K562 (cell line): ENCODE measurements at regions not wholly inside any gene's neighbourhood (a gene's known extent, or its start where the extent isn't known, plus 50 kb on each side); places are given as distances from the start of the nearest gene placed in this dataset.

Source experiments
- ATAC-seq: fragments of 200-7000 bp; cut with Tn5 transposase; 3 replicates; pipeline ENCODE4 v1.9.1; 2020; ENCODE audit warnings: moderate library complexity
- BruUV-seq: library from RNA; stranded (reverse); fragments of 400-500 nt; replicated peaks from 2 replicates; lab custom pipeline; 2021; lab: Mats Ljungman, UMichigan
- CTCF ChIA-PET: fragments of 300-600 bp; formaldehyde crosslinking; extraction: SDS; loops from one replicate; lab custom pipeline; 2021; ENCODE audit warnings: low intra/inter-chr PET ratio; lab: Yijun Ruan, JAX
- POLR2A ChIA-PET: fragments of 300-600, 350-650 bp; sonication (Branson Sonifier 250); formaldehyde crosslinking; extraction: SDS; loops from one replicate; lab custom pipeline; 2021; ENCODE audit warnings: antibody characterized with exemption, inconsistent platforms; lab: Yijun Ruan, JAX
- DNase-seq, 4 experiments: peaks; one replicate each; pipeline versions ENCODE4 v3.0.0 to v3.0.0-alpha.2; 2011 to 2018; ENCODE audit warnings: low spot score in 3 of 4, mixed read lengths in 3 of 4; ENCODE audit errors: extremely low read depth in 1 of 4
- FAIRE-seq: peaks from 2 replicates; lab custom pipeline; 2011; peaks lifted over from hg19 to GRCh38; lab: Jason Lieb, UNC
- H2AFZ ChIP-seq: 2 replicates; pipeline ENCODE4 v1.6.0; 2011; ENCODE audit warnings: low read depth, low read length, control low read depth, inconsistent platforms
- H3K27ac ChIP-seq: fragments of 200-600 bp; 3 replicates; pipeline ENCODE4 v1.8.0; 2011; ENCODE audit warnings: low read depth, mild to moderate bottlenecking, control low read depth, inconsistent platforms, low read length, moderate library complexity, mixed read lengths; ENCODE audit errors: extremely low read depth
- H3K27me3 ChIP-seq, 2 experiments: fragments of 300-600 bp in 1 of 2; 2 replicates in 1 of 2; 3 replicates in 1 of 2; pipeline versions ENCODE4 v1.6.0 to v1.8.0; 2011; ENCODE audit warnings: inconsistent platforms in 2 of 2, low read length in 2 of 2, mild to moderate bottlenecking in 1 of 2, mixed read lengths in 1 of 2, moderate library complexity in 1 of 2; ENCODE audit not compliant: control insufficient read depth in 2 of 2, insufficient read depth in 2 of 2
- H3K36me3 ChIP-seq: fragments of 300-600 bp; 3 replicates; pipeline ENCODE4 v1.8.0; 2011; ENCODE audit warnings: mild to moderate bottlenecking, low read length, inconsistent platforms; ENCODE audit not compliant: control insufficient read depth, insufficient read depth
- H3K4me1 ChIP-seq, 2 experiments: fragments of 200-600 bp in 1 of 2; replicated peaks in 1 of 2; 2 replicates in 1 of 2; 3 replicates in 1 of 2; pipeline versions ENCODE4 v1.5.1 to v1.8.0; 2011; ENCODE audit warnings: inconsistent platforms in 2 of 2, low read length in 2 of 2, mild to moderate bottlenecking in 1 of 2, mixed read lengths in 1 of 2, moderate library complexity in 1 of 2; ENCODE audit not compliant: control insufficient read depth in 2 of 2, insufficient read depth in 2 of 2
- H3K4me2 ChIP-seq: 2 replicates; pipeline ENCODE4 v1.6.1; 2011; ENCODE audit warnings: low read length, control low read depth, inconsistent platforms, mixed read lengths; ENCODE audit not compliant: insufficient read depth
- H3K4me3 ChIP-seq: fragments of 200-600 bp; sonication (generic), shearing (Covaris generic); 2 replicates; pipeline ENCODE4 v1.5.1; 2016; ENCODE audit warnings: control low read depth, inconsistent platforms
- H3K79me2 ChIP-seq: fragments of 200-600 bp; 3 replicates; pipeline ENCODE4 v1.8.0; 2011; ENCODE audit warnings: low read length, inconsistent platforms; ENCODE audit not compliant: control insufficient read depth, insufficient read depth
- H3K9ac ChIP-seq, 2 experiments: 2 replicates each; pipeline versions ENCODE4 v1.6.0 to v1.6.1; 2011; ENCODE audit warnings: low read depth in 2 of 2, low read length in 2 of 2, control low read depth in 1 of 2, inconsistent platforms in 1 of 2, mild to moderate bottlenecking in 1 of 2, mixed read lengths in 1 of 2; ENCODE audit not compliant: insufficient read depth in 1 of 2
- H3K9me1 ChIP-seq: one replicate; pipeline ENCODE4 v1.6.0; 2011; ENCODE audit warnings: inconsistent platforms, mild to moderate bottlenecking, low read length, moderate library complexity; ENCODE audit not compliant: control insufficient read depth, insufficient read depth
- H3K9me3 ChIP-seq: replicated peaks from 2 replicates; pipeline ENCODE4 v1.5.1; 2011; ENCODE audit warnings: low read depth, low read length, inconsistent platforms; ENCODE audit not compliant: control insufficient read depth, insufficient read depth
- H4K20me1 ChIP-seq: replicated peaks from 2 replicates; pipeline ENCODE4 v1.6.1; 2011; ENCODE audit warnings: low read length, inconsistent platforms, mixed read lengths; ENCODE audit not compliant: control insufficient read depth, insufficient read depth
- CBFA2T3 ChIP-seq: fragments of 450-650 bp; IDR thresholded peaks from 2 replicates; pipeline ENCODE4 v1.6.1; 2017
- CBFB ChIP-seq: sonication (generic); formaldehyde crosslinking; IDR thresholded peaks from 2 replicates; pipeline ENCODE4 v1.4.0; 2020; ENCODE audit warnings: mild to moderate bottlenecking, missing genetic modification reagents
- CBX8 ChIP-seq: fragments of 200-600 bp; sonication (generic); IDR thresholded peaks from 2 replicates; pipeline ENCODE4 v1.6.1; 2012; ENCODE audit warnings: borderline replicate concordance, mixed run types, low read depth, mild to moderate bottlenecking, moderate library complexity, mixed read lengths, low read length, control low read depth, inconsistent platforms; ENCODE audit not compliant: poor library complexity, severe bottlenecking; ENCODE audit errors: extremely low read depth
- CHD4 ChIP-seq: fragments of 200-600 bp; sonication (generic); IDR thresholded peaks from 3 replicates; pipeline ENCODE4 v1.6.1; 2012; ENCODE audit warnings: low read depth, mild to moderate bottlenecking, mixed read lengths, low read length, inconsistent platforms; ENCODE audit not compliant: insufficient read depth, insufficient replicate concordance, poor library complexity, severe bottlenecking
- GABPB2 ChIP-seq: fragments of 250-450 bp; sonication (Bioruptor Pico); conservative IDR thresholded peaks from 2 replicates; pipeline ENCODE4 v1.5.1; 2021; ENCODE audit warnings: mild to moderate bottlenecking
- ILF3 ChIP-seq: fragments of 450-650 bp; IDR thresholded peaks from 2 replicates; pipeline ENCODE4 v1.6.1; 2018; ENCODE audit warnings: antibody characterized with exemption, mild to moderate bottlenecking, moderate library complexity, borderline replicate concordance
- IRF1 ChIP-seq: sonication (generic); formaldehyde crosslinking; IDR thresholded peaks from 2 replicates; pipeline ENCODE4 v1.8.0; 2022; ENCODE audit warnings: missing genetic modification reagents, mild to moderate bottlenecking, borderline replicate concordance
- LEF1 ChIP-seq: fragments of 450-650 bp; IDR thresholded peaks from 2 replicates; pipeline ENCODE4 v1.6.1; 2016; ENCODE audit warnings: mild to moderate bottlenecking
- MECOM ChIP-seq: fragments of 250-450 bp; sonication (Bioruptor Pico); IDR thresholded peaks from 2 replicates; pipeline ENCODE4 v1.8.0; 2022; ENCODE audit warnings: inconsistent platforms
- MIER1 ChIP-seq: fragments of 450-650 bp; IDR thresholded peaks from 2 replicates; pipeline ENCODE4 v1.6.1; 2016; ENCODE audit warnings: antibody characterized with exemption, mild to moderate bottlenecking, low read depth
- NR2C2 ChIP-seq, 2 experiments: fragments of 200-800 bp in 1 of 2; sonication (Bioruptor generic) in 1 of 2; sonication (generic) in 1 of 2; formaldehyde crosslinking in 1 of 2; IDR thresholded peaks; 2 replicates each; pipeline versions ENCODE4 v1.6.1 to v1.8.0; 2016 to 2022; ENCODE audit warnings: mild to moderate bottlenecking in 1 of 2, missing compliant biosample characterization in 1 of 2, missing genetic modification characterization in 1 of 2, missing genetic modification reagents in 1 of 2
- POLR3A ChIP-seq: IDR thresholded peaks from 2 replicates; pipeline ENCODE4 v1.6.1; 2011; ENCODE audit warnings: borderline replicate concordance, mild to moderate bottlenecking, moderate library complexity; ENCODE audit not compliant: insufficient read length, insufficient read depth; ENCODE audit errors: extremely low read depth
- PRMT5 ChIP-seq: sonication (generic); formaldehyde crosslinking; IDR thresholded peaks from 2 replicates; pipeline ENCODE4 v1.5.0; 2020; ENCODE audit warnings: missing genetic modification reagents
- STAT5B ChIP-seq: fragments of 250-450 bp; sonication (Bioruptor Pico); IDR thresholded peaks from 2 replicates; pipeline ENCODE4 v1.8.0; 2021; ENCODE audit warnings: mild to moderate bottlenecking, inconsistent platforms
- TEAD4 ChIP-seq, 2 experiments: sonication (generic) in 1 of 2; formaldehyde crosslinking in 1 of 2; IDR thresholded peaks; 2 replicates each; pipeline versions ENCODE4 v1.6.1 to v1.8.0; 2012 to 2022; ENCODE audit warnings: borderline replicate concordance in 1 of 2, inconsistent platforms in 1 of 2, low read length in 1 of 2, mild to moderate bottlenecking in 1 of 2, missing genetic modification reagents in 1 of 2
- TRIM24 ChIP-seq, 2 experiments: fragments of 450-650 bp; IDR thresholded peaks; 2 replicates each; pipeline ENCODE4 v1.6.1; 2016
- U2AF1 ChIP-seq: fragments of 200-400 bp; formaldehyde crosslinking; optimal IDR thresholded peaks from 2 replicates; pipeline ENCODE3; 2017; ENCODE audit warnings: mild to moderate bottlenecking, low read depth, low read length, moderate library complexity
- ZNF184 ChIP-seq: sonication (generic); formaldehyde crosslinking; IDR thresholded peaks from 2 replicates; pipeline ENCODE4 v1.5.0; 2020; ENCODE audit warnings: missing genetic modification reagents
- ZNF589 ChIP-seq: fragments of 200-800 bp; sonication (Bioruptor generic); IDR thresholded peaks from 2 replicates; pipeline ENCODE4 v1.6.1; 2016; ENCODE audit warnings: low read depth, missing genetic modification characterization, missing compliant biosample characterization
- WGBS: fragments of 100-300 bp; shearing (Covaris generic); methylation state at CpG from one replicate; pipeline ENCODE4 v1.1.6; 2016; ENCODE audit warnings: low coverage, mixed read lengths; ENCODE audit not compliant: insufficient coverage; ENCODE audit errors: missing lambda C conversion rate; 5-methylcytosine and 5-hydroxymethylcytosine counted together
- in situ Hi-C: fragments of 300-500 bp; cut with MboI; formaldehyde crosslinking; loops from 4 replicates; pipeline ENCODE4 v1.15.0; 2018; ENCODE audit warnings: inconsistent platforms, mixed read lengths
- intact Hi-C: fragments of 100-400 bp; cut with micrococcal nuclease; formaldehyde crosslinking; loops from 2 replicates; pipeline ENCODE4 v1.14.2; 2022

- no TSS peak for BruUV-seq
- no peak for FAIRE-seq
These were observed 297.8 kb downstream of the ARL4A start for GRCh38 chr7:12985228-12985627.

GRCh38 chr7:12985752-12986151 lies 298.3 kb downstream of the ARL4A start:
- no peak overlapping the region for H3K9ac ChIP-seq
- in situ Hi-C loops = no loop called here
- POLR2A ChIA-PET = interaction anchor here (0.6 kb wide), 1 partner anchor 179 kb away, joined by 4 read pairs; no protein-coding TSS in a partner anchor
- H4K20me1 ChIP-seq = no peaks in the 10 kb centered on the region
- BruUV-seq = no TSS peak
- 55% methylated on average over 2 of the region's 2 CpGs for WGBS
- no peak overlapping the region for H3K4me3 ChIP-seq
- no peaks in the 10 kb centered on the region for H3K9me1 ChIP-seq
- H3K4me1 ChIP-seq = no peaks in the 10 kb centered on the region; a peak in 1 of 5 replicates
- H3K4me2 ChIP-seq = no peak overlapping the region
- DNase-seq (no peak), FAIRE-seq (no peak), ATAC-seq (no peak)
- no peaks in the 10 kb centered on the region for H3K79me2 ChIP-seq
- H2AFZ ChIP-seq = no peak overlapping the region; the same call in 1 of the 2 replicates
- H3K27me3 ChIP-seq = no peaks in the 10 kb centered on the region
- intact Hi-C loops = no loop called here
- H3K36me3 ChIP-seq = no peaks in the 10 kb centered on the region
- H3K9me3 ChIP-seq = no peaks in the 10 kb centered on the region
- CTCF ChIA-PET = no interaction called here
- H3K27ac ChIP-seq = no peak overlapping the region
- TF ChIP-seq MIER1 (no peak), GABPB2 (CRISPR knock-in tag) (no peak), LEF1 (no peak), NR2C2 (CRISPR knock-in tag; IDR thresholded peaks at IDR 0.05) (no peak), NR2C2 (tag; IDR thresholded peaks at IDR 0.05) (no peak), CBX8 (no peak), ILF3 (no peak), CHD4 (no peak), PRMT5 (CRISPR knock-in tag) (no peak), ZNF184 (CRISPR knock-in tag) (no peak), MECOM (CRISPR knock-in tag) (no peak), POLR3A (no peak), IRF1 (CRISPR knock-in tag) (no peak), STAT5B (CRISPR knock-in tag) (no peak), ZNF589 (CRISPR knock-in tag) (no peak)

More at GRCh38 chr7:12985228-12985627, 297.8 kb downstream of the ARL4A start:
- intact Hi-C loops = no loop called here
- Histone ChIP-seq H3K27me3 (no peaks in the 10 kb centered on the region), H3K4me1 (no peaks in the 10 kb centered on the region; a peak in 1 of 5 replicates), H4K20me1 (no peaks in the 10 kb centered on the region), H2AFZ (peak overlapping the region; percentile 41; the same call in 1 of the 2 replicates), H3K9me1 (no peaks in the 10 kb centered on the region), H3K4me2 (no peak overlapping the region), H3K79me2 (no peaks in the 10 kb centered on the region), H3K9me3 (no peaks in the 10 kb centered on the region), H3K4me3 (no peak overlapping the region), H3K9ac (no peak overlapping the region), H3K36me3 (no peaks in the 10 kb centered on the region), H3K27ac (no peak overlapping the region)
- POLR2A ChIA-PET = no interaction called here
- ATAC-seq (peak; percentile 49), DNase-seq (no peak)
- 29% methylated on average over 1 of the region's 1 CpG for WGBS
- TF ChIP-seq TEAD4 (IDR thresholded peaks at IDR 0.05; ENCODE audit: low read length) = peak; percentile 37; the same call in 1 of the 2 replicates
- no peak for TF ChIP-seq TEAD4 (CRISPR knock-in tag; IDR thresholded peaks at IDR 0.05; ENCODE audit: borderline replicate concordance)
- TF ChIP-seq CBFB (CRISPR knock-in tag) = no peak
- TF ChIP-seq CBFA2T3 = peak; percentile 47
- no peak for TF ChIP-seq U2AF1
- 0 out of 4 replicates have a peak, but pooled peaks of 1 of the 2 experiments have one; percentile 14 for TF ChIP-seq TRIM24 (IDR thresholded peaks at IDR 0.05)
- CTCF ChIA-PET = no interaction called here
- in situ Hi-C loops = no loop called here
